ENCODE measurements at regions not wholly inside any gene's neighbourhood (a gene's known extent, or its start where the extent isn't known, plus 50 kb on each side); places are given as distances from the start of the nearest gene placed in this dataset.
"Not testable (repeated sequence)": the region's sequence is repeated elsewhere in the genome, so short reads cannot be mapped to it uniquely, and the experiment has no call there.

- DNase-seq (ENCODE audit: low read depth), result no peak
Measured at GRCh38 chr15:69602921-69603320, 150.3 kb downstream of the RPLP1 start.

GRCh38 chr15:69603369-69604071 is 150.9 kb downstream of the RPLP1 start:
- DNase-seq (ENCODE audit: low read depth), result no peak

DNA sequence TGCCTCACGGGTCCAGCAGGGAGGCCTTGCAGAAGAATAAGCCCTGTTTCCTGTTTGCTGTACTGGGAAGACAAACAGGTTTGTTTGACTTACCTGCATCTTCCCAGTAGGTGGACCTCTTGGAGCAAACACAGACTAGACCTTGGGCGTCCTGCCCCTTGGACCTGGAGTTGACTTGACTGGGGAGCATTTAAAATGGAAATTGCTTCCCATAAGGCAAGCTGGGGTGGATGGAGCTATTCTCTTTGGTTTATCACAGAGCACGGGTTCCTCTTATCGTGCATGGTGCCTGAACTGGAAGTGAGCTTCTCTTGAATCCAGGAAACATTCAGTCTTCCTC is 151.4 kb downstream of the RPLP1 start:
- no peak for DNase-seq (ENCODE audit: low read depth)

- no peak for DNase-seq (ENCODE audit: low read depth)
Measured at GRCh38 chr15:69606144-69606543, 153.5 kb downstream of the RPLP1 start.

DNA sequence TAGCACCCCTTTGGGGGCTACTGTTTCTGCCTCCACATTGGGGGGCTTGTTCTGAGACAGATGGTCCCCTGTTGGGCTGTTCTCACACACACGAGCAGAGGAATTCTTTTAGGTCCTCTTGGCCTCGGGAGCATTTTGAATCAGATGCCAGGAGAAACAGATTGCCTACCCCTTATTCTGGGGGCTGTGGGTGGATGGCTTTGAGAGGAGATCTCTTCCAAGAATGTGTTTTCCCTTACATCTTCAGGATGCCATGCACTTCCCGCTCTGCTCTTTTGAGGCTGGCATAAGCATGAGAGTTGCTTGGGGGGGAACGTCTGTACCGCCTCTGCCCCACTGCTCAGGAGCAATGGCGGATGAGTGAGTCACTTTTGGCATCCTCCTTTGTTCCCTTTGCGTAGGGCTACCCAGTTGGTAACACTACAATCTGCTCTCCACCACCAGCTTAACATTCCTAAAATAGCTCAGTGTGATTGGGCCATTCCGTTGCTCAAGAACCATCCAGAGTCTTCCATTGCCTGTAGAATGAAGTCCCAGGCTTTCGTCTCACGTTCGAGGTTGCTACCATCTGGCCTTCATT is 154.4 kb downstream of the RPLP1 start:
- DNase-seq (ENCODE audit: low read depth), result no peak

DNA sequence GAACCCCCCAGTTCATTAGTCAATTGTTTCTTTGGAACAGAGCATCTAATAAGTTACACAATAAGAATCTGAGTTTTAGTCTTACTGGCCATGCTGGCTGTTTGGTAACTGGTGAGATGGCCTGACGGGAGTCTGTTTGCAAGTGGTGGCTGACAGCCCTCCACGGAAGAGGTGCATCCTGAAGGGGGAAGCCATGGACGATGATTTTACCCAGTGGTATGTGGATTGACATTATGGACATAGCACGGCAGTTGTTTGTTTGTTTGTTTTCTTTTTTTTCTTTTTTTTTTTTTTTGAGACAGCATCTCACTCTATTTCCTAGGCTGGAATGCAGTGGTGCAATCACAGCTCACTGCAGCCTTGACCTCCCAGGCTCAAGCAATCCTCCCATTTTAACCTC is 156.0 kb downstream of the RPLP1 start:
- DNase-seq (ENCODE audit: low read depth), result no peak

DNA sequence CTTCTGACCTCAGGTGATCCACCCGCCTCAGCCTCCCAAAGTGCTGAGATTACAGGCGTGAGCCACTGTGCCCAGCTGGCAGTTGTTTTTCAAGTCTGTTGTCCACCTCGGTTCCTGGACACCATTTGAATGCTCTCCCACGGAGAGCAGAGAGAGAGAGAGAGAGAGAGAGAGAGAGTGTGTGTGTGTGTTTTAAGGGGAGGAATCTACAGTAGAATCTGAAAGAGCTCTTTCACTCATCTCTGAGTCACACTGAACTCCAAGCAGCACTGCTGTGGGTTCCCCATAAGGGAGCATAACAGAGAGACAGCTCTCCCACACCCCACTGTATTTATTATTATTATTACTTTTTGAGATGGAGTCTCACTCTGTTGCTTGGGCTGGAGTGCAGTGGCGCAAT is 156.6 kb downstream of the RPLP1 start:
- no peak for DNase-seq (ENCODE audit: low read depth)

- no peak for DNase-seq (ENCODE audit: low read depth)
Measured at GRCh38 chr15:69609776-69610175, 157.2 kb downstream of the RPLP1 start.

DNA sequence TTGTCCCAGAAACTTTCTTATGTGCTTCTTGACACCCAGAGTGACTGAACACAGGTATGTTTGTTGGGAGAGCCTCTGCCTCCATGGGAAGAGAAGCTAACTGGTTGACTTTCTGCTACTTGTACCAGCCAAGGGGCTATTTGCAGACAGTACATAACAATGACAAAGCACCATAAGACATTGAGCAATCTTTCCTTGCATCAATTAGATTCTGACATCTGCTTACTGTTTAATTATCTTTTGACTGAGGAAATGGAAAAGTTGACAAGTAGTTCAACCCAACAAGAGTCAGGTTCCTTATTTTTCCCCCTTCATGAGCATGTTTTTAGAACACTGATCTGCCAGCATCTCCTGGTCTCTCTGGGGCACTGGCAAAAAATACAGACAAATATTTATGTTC is 157.7 kb downstream of the RPLP1 start:
- DNase-seq (ENCODE audit: low read depth), result no peak

- DNase-seq (ENCODE audit: low read depth), result no peak
Measured at GRCh38 chr15:69610858-69611257, 158.2 kb downstream of the RPLP1 start.

- DNase-seq (ENCODE audit: low read depth), result no peak
Measured at GRCh38 chr15:69612112-69612511, 159.5 kb downstream of the RPLP1 start.

DNA sequence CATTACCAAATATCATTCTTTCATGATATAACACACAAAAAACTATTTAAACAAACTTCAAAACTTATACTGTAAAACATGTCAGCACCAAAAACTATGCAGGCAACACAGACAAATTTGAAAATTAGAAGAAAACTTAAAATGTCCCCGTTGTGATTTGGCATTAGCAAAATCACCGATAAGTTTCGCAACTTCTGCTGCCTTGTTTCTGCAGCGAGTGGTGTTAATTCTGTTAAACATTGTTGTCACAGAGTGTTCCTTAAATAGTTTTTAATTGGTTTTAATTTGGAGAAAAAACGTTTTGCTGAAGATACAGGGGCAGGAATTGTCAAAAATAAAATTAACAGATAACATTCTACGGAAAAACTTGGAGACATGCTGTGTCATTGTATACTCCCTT is 160.6 kb downstream of the RPLP1 start:
- no peak for DNase-seq (ENCODE audit: low read depth)

GRCh38 chr15:69613988-69614387 is 161.4 kb downstream of the RPLP1 start:
- DNase-seq (ENCODE audit: low read depth), result no peak

GRCh38 chr15:69615736-69616135 is 163.1 kb downstream of the RPLP1 start:
- no peak for DNase-seq (ENCODE audit: low read depth)

DNA sequence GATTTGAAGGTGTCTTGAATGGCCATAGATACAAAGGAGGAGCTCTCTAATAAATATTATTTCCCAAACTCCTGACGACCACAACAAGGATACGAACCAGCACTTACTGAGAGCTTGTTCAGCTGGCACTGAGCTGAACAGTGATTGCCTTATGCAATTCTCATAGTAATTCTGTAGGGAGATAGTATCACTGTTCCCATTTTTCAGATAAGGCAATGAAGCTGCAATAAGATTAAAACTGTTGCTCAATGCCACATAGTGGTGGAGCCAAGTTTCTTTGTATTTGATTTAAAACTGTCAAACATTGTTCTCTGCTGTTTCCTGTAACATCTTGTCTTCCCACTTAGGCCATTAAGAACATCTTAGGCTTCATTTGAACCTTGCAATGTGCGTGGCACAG is 163.9 kb downstream of the RPLP1 start:
- DNase-seq (ENCODE audit: low read depth), result no peak

DNA sequence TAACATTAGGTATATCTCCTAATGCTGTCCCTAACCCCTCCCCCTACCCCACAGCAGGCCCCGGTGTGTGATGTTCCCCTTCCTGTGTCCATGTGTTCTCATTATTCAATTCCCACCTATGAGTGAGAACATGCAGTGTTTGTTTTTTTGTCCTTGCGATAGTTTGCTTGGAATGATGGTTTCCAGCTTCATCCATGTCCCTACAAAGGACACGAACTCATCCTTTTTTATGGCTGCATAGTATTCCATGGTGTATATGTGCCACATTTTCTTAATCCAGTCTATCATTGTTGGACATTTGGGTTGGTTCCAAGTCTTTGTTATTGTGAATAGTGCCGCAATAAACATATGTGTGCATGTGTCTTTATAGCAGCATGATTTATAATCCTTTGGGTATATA is 164.5 kb downstream of the RPLP1 start:
- not testable (repeated sequence) for DNase-seq (ENCODE audit: low read depth)

DNA sequence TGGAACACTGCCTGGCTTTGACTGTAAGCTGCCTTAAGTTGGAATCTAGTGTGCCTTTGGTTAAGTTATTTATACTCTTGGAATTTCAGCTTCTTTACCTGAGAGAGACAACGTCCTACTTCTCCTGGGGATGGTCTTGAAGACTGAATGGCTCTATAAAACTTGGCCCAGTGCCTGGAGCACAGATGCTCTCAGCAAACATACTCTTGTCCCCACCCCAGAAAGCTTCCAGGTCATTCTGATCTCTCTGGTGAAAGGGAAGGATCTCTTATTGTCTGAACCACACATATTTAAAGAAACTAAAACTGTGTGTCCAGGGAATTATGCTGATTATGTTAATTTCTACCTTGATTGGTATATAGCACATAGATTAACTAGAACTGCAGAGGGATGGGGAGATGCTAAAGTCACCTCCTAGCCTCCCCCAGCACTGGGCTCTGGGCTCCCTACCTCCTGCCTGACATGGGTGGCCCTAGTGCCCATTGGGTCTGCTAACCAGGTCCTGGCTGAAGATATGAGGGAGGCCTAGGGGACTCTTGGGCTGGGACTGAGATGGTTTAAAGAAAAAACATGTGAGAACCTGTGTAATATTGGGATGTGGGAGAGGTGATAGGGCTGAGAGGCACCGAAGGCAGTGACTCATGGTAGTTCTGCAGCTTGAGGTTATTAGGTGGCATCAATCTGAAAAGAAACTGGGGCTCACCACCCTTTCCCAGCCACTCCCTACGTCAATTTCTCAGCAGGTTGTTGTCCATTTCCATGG is 171.0 kb downstream of the RPLP1 start:
- DNase-seq (ENCODE audit: low read depth), result no peak

GRCh38 chr15:69624155-69624520 is 171.5 kb downstream of the RPLP1 start:
- DNase-seq (ENCODE audit: low read depth), result no peak

DNA sequence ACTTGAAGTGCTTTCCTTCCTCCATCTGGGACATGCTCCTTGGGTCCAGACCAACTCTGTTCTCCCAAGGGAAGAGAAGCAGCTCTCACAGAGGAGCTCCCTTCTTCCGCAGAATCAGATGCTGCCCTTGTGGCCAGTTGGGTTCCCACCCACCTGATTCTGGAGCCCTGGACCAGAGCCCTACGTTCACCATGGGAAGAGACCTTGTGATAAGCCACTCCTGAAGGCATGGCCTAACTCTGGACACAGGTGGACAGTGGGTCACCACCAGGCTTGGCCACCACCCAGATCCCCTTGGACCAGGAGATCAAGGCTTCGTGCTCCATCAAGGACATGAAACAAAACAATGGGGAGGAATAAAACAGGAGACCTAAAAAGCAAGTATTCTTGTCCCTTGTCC is 172.2 kb downstream of the RPLP1 start:
- DNase-seq (ENCODE audit: low read depth), result no peak

GRCh38 chr15:69625328-69625727 is 172.7 kb downstream of the RPLP1 start:
- DNase-seq (ENCODE audit: low read depth), result no peak

- no peak for DNase-seq (ENCODE audit: low read depth)
Measured at GRCh38 chr15:69626095-69627066, 173.8 kb downstream of the RPLP1 start.

DNA sequence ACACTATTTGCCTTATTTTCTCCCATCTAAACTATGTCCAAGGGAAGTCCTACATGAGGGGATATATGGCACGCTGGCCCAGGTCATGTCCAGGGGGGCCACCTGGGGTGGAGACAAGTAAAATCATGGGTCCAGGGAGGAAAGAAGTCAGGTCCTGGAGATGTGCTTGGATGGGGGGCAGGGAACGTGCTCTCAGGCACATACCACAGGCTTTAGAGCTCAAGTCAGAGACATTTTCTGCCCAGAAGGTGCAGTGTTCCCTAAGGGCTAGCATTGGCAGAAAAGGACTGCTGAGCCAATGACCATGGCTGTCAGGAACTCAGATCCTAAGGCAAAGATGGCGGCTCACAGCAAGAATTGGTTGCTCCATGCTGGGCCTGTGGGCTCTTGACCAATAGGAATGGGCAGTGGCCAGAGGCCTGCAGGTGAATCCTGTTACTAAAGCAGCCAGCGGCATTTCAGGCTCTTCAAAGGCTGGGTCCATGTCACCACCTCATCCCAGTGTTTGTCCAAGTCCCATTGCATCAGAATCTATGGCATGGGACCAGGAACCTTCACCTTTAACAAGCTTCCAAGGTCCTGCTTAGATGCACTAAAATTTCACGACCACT is 175.0 kb downstream of the RPLP1 start:
- DNase-seq (ENCODE audit: low read depth), result no peak

Data from activated T-cell treated with anti-CD3 and anti-CD28 coated beads for 24 hours (primary cell).